HG03025 (cell line): ENCODE measurements at regions not wholly inside any gene's neighbourhood (a gene's known extent, or its start where the extent isn't known, plus 50 kb on each side); places are given as distances from the start of the nearest gene placed in this dataset.
A peak's percentile ranks its signal among the peaks of the same experiment; 100 is the strongest.
"Not testable (repeated sequence)": the region's sequence is repeated elsewhere in the genome, so short reads cannot be mapped to it uniquely, and the experiment has no call there.

Experiments used
- ATAC-seq: cut with Tn5 transposase; IDR thresholded peaks from one replicate; pipeline ENCODE4 v1.9.1; 2021; ENCODE audit warnings: mild to moderate bottlenecking, moderate library complexity; ENCODE audit not compliant: unreplicated experiment, low FRiP score

GRCh38 chr2:41210030-41210429, 758.1 kb upstream of the SLC8A1 start:
- ATAC-seq: not testable (repeated sequence)

- no peak for ATAC-seq
Measured at GRCh38 chr2:41216978-41217377, 765.1 kb upstream of the SLC8A1 start.

DNA sequence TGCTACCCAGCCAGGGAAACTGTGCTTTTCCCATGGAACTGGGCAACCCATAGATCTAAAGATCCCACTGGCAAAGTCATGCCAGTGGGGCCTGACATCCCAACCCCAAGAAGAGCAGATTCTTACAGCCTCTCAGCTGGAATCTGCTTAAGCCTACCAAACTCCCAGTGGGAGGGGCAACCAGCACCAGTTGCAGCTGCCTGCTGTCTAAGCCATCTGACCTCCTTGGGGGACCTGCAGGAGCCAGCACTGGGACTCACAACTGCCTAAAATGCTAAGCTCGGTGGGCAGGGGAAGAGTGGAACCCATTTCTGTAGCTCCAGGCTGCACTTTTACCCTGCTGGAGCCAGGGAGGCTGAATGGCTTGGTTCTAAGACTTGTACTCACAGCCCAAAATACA, 770.7 kb upstream of the SLC8A1 start:
- no peak for ATAC-seq

DNA sequence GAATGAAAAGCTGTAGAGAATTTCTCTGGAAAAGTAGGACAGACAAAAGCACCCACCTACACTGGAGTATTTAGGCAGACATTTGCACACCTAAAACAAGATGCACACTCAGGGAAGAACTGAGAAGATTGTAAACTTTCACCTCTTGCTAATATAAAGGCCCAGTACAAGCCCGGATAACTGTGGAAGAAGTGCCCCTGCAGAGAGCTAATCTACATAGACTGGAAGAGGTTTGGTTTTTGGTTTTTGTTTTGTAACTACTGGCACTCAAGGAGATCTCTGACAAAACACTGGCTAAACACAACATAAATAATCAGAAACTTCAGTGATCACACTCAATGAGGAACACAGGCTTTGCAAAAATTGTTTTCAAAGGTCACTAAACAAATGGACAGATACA, 782.2 kb upstream of the SLC8A1 start:
- no peak for ATAC-seq

DNA sequence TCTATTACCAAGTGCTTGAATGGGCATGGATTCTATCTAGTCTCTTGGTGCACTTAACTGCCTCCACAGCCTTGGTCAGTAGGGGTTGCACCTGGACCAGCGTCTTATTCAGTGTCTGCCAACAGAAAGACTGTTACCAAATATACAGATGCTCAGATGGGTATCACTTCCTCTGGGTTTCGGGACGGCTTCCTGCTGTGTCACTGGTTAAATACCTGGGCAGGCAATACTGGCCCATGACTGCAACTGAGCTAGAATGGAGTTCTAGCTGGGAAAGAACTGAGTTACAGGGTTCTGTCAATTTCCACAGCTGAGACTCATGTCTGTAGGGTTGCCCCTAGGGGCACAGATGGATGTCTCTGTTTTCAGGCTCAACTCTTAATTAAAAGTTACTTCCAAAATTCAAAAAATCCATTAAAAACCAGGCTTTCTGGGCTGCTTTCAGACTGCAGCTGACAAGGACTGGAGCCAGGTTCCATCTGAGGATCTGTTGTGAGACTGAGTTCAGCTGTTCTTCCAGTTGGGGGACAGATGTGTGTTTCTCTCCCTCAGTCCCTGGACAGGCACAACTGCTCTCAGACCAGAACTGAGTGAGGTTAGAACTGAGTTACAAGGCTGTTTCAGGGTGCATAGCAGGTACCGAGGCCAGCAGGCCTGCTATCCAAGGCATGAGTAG, 789.6 kb upstream of the SLC8A1 start:
- peak; percentile 63 for ATAC-seq

- ATAC-seq: no peak
Measured at GRCh38 chr2:41242001-41242331, 790.1 kb upstream of the SLC8A1 start.

GRCh38 chr2:41267929-41268659, 779.7 kb upstream of the PKDCC start:
- ATAC-seq: no peak

DNA sequence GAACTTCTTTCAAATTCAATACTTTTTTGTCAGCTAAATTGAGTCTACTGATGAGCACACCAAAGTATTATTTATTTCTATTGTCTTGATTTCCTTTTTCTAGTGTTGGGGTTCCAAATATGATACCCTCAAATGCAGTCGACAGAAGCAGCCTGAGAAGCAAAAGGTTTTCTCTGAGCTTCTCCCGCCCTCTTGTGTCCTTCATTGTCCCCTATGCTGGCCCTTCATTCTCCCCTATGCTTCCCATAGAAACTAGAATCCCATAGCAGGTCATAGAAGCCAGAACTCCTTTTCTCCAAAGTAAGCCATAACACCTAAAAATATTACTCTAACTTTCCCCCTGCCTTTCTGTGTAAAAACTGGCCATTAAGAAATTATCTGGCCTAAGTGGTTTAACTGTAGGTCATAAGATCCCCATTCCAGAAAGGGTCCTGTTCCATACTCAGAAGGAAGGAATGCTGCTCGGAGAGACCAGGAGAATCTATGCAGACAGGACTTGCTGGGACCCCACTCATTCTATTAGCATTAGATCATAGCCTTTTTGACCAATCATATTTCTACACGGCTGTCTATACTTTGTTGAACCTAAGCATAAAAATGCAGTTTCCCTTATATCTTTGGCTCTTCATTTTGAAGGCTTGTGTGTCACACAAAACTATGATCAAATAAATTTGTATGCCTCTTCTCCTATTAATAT, 764.6 kb upstream of the PKDCC start:
- no peak for ATAC-seq

DNA sequence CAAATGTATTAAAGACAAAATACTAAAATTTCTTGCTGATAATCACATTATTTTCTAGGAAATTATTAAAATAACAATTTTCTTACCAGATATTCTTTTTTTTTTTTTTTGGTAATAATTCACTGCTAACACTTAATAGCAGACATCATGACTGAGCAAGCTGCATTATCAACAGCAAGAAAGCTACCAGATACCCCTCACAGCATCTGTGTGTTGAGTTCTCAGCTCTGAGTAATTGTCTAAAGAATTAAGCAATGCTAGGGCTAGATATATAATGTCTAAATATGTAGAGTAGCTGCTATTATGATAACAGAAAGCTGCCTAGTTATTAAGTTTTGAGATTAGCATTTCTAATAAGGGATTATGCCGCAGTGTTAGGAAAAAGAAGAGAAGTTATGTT, 754.3 kb upstream of the PKDCC start:
- no peak for ATAC-seq

DNA sequence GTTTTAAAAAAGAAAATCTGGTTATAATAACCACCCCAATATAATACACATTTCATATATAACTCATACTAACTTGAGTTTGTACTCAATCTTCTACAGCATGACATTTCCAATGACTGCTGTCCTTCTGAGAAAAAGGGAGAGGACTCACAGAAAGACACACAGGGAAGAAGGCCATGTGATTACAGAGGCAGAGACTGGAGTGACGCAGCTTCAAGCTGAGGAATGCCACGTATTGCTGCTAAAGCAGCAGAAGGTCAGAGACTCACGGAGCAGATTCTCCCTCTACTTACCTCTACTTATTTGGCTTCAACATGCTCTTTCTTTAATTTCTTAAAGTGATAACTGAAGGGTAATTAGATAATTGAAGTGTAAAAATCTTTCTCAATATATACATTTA, 753.5 kb upstream of the PKDCC start:
- ATAC-seq: no peak

- ATAC-seq: no peak
Measured at GRCh38 chr2:41313082-41313481, 734.7 kb upstream of the PKDCC start.

DNA sequence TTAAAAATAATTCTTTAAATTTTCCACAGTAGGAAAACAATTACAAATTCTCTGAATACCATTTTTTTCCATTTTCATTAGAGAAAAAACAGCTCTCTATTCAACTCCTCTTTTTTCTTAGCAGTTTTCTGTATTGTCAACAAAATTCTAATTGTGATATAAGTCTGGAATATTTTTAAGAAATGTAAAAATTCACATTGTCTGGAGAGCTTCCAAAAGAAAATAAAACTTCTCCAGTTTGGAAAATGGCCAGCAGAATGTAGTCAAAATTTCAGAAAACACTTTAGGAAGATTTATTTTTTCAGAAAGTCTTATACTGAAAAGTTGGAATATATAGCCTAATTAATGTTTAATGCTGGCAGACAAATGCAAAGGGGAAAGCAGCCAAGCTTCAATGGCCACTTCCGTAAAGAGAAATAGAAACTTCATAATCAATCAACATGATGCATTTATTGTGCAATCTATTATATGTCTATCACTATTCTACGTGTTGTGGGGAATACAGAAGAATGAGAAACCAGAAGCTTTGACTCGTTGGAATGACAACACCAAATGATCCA, 733.2 kb upstream of the PKDCC start:
- no peak for ATAC-seq

GRCh38 chr2:41319437-41319836, 728.4 kb upstream of the PKDCC start:
- no peak for ATAC-seq

- no peak for ATAC-seq
Measured at GRCh38 chr2:41320491-41320890, 727.3 kb upstream of the PKDCC start.

DNA sequence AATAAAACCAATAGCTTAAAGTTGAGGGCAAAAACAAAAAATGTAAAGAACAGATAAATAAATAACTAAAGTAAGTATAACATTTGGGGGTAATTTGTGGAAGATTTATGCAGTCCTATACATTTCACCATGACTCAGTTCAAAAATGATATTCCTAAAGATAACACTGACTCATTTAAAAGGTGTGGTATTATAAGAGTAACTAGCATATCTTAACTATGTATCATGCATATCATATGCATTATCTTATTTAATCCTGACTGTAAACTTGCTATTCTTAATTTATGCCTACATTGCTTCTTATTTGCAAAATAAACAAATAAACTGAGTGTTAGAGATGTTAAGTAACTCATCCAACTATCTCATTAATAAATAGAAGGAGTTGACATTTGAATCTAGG, 726.5 kb upstream of the PKDCC start:
- ATAC-seq: no peak

DNA sequence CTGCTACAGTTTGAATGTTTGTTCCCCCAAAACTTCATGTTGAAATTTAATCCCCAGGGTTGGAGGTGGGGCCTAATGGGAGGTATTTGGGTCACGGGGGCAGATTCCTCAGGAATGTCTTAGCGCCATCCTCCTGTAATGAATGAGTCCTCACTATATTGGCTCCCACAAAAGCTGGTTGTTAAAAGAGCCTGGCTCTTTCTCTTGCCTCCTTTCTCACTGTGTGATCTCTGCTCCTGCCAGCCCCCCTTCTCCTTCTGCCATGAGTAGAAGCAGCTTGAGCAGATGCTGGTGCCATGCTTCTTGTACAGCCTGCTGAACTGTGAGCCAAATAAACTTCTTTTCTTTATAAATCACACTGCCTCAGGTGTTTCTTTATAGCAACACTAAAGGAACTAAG, 721.0 kb upstream of the PKDCC start:
- no peak for ATAC-seq

- no peak for ATAC-seq
Measured at GRCh38 chr2:41329040-41329439, 718.8 kb upstream of the PKDCC start.

DNA sequence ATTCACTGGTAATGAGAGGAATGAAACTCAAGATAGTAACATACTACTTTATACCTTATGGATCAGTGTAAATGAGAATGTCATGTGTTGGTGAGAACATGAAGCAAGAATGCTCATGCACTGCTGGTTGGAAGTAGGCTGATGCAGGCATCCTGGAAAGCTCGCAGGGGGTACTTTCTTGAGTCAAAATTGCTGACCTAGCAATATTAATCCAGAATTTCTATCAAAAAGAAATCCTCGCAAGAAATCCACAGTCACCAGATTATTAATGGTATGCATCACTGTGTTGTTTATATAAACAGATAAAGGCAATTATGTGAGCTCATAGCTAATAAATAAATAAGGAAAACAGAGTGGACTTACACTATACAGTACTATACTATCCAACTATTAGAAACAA, 713.7 kb upstream of the PKDCC start:
- ATAC-seq: no peak

- ATAC-seq: not testable (repeated sequence)
Measured at GRCh38 chr2:41335573-41335972, 712.2 kb upstream of the PKDCC start.

DNA sequence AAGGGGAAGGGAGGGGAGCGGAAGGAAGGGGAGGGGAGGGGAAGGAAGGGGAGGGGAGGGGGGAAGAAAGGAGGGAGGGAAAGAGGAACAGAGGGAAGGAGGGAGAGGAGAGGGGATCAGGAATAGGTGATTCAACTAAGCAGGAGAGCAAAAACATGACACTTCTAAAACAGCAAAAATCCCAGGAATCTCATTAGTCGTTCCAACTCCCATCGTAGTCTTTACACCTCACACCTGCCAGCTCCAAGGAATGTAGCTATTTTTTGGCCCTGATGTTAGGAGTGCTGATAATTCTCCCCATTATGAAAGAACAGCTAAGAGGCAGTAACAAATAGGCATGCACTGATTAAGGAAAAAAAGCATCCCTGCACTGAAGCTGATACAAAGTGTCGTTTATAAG, 709.9 kb upstream of the PKDCC start:
- ATAC-seq: no peak

DNA sequence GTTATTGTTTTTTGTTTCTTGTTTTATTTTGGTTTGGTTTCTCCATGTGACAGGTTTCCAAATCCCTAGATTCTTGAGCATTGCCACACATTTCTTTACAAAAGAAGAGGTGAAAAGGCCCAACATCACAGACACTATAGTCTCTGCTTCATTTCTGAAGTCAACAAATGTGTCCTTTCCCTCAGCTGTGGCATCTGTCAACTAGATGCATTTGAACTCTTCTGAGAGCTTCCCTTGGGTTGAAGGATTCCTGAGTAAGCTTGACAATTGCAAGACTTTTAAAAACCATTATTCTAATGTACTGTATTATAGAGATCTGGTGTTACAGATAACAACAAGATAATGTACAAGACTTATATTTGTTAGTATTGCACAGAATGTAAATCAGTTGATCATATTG, 703.3 kb upstream of the PKDCC start:
- no peak for ATAC-seq

GRCh38 chr2:41353060-41353459, 694.8 kb upstream of the PKDCC start:
- ATAC-seq: no peak
